ENCODE measurements at regions not wholly inside any gene's neighbourhood (a gene's known extent, or its start where the extent isn't known, plus 50 kb on each side); places are given as distances from the start of the nearest gene placed in this dataset.
"Not testable (repeated sequence)": the region's sequence is repeated elsewhere in the genome, so short reads cannot be mapped to it uniquely, and the experiment has no call there.

DNA sequence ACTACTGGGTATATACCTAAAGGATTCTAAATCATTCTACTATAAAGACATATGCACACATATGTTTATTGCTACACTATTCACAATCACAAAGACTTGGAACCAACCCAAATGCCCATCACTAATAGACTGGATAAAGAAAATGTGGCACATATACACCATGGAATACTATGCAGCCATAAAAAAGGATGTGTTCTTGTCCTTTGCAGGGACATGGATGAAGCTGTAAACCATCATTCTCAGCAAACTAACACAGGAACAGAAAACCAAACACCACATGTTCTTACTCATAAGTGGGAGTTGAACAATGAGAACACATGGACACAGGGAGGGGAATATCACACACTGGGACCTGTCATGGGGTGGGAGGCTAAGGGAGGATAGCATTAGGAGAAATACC lies 249.0 kb downstream of the SLCO4C1 start:
- not testable (repeated sequence) for DNase-seq

GRCh38 chr5:102040326-102040725 lies 255.8 kb downstream of the SLCO4C1 start:
- no peak for DNase-seq

GRCh38 chr5:102036927-102037326 lies 259.2 kb downstream of the SLCO4C1 start:
- DNase-seq = no peak

- no peak for DNase-seq
Observed at GRCh38 chr5:102031711-102032110, 264.4 kb downstream of the SLCO4C1 start.

- no peak for DNase-seq
Observed at GRCh38 chr5:102018690-102019089, 277.4 kb downstream of the SLCO4C1 start.

GRCh38 chr5:102018279-102018678 lies 277.8 kb downstream of the SLCO4C1 start:
- DNase-seq = no peak

- DNase-seq = no peak
Observed at GRCh38 chr5:102014371-102014770, 281.7 kb downstream of the SLCO4C1 start.

- DNase-seq = no peak
Observed at GRCh38 chr5:102010644-102011043, 285.4 kb downstream of the SLCO4C1 start.

DNA sequence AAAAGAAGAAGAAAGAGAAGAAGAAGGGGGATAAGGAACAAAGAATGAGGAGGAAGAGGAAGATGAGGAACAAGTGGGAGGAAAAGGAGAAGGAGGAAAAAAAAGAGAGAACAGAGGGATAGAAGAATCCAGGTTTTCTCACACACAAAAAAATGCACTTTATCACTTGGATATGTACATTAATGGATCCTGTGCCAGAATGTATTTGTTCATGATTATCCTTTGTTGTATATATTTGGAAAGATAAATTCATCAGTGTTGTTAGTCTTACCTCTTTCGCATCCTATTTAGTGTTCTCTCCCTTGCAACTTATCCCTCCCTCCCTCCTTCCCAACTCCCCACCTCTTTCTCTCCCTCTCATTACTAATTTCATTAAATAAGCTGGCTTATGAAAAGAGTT lies 298.8 kb downstream of the SLCO4C1 start:
- DNase-seq = no peak

- no peak for DNase-seq
Observed at GRCh38 chr5:101995585-101995984, 300.5 kb downstream of the SLCO4C1 start.

GRCh38 chr5:101991486-101991885 lies 304.6 kb downstream of the SLCO4C1 start:
- DNase-seq = no peak

DNA sequence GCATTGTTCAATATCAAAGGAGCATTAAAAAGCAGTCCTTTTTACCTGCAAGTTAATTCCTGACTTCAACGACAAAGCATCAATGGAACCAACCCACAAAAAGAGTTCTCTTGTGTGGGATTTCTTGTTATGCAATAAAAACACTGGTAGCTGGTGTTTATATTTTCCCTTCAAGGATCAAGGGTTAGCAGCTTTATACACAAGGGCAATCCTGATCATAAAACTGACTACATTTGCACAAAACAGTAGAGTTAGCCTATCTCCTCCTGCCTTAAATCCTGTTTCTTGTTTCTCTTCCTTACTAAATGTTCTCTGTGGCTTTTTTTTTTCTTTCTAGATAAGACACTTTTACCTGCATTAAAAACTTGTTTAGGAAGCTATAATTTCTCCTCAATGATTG lies 306.4 kb downstream of the SLCO4C1 start:
- DNase-seq = no peak

GRCh38 chr5:101977729-101978345 lies 318.2 kb downstream of the SLCO4C1 start:
- DNase-seq = peak; percentile 55 to 59

GRCh38 chr5:101976933-101977332 lies 319.2 kb downstream of the SLCO4C1 start:
- DNase-seq = no peak

DNA sequence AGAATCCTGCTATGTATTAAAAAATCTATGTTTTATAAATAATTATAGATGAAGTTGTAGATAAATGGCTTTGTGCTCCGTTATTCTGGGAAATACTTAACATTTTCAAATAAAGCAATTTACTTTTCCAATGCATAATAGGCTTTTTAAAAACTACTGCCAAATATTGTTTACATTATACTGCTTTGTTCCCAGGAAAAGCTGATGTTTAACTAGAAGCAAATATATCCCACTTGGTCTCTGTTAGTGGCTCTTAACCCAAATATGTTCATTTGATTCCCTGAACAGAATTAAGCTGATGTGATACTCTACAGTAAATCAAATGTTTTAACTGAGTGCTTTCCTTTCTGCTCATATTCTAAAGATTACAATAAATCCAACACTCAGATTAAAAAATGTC lies 326.3 kb downstream of the SLCO4C1 start:
- DNase-seq = no peak

GRCh38 chr5:101966476-101966875 lies 329.6 kb downstream of the SLCO4C1 start:
- DNase-seq = no peak

- no peak for DNase-seq
Observed at GRCh38 chr5:101955891-101956290, 340.2 kb downstream of the SLCO4C1 start.

DNA sequence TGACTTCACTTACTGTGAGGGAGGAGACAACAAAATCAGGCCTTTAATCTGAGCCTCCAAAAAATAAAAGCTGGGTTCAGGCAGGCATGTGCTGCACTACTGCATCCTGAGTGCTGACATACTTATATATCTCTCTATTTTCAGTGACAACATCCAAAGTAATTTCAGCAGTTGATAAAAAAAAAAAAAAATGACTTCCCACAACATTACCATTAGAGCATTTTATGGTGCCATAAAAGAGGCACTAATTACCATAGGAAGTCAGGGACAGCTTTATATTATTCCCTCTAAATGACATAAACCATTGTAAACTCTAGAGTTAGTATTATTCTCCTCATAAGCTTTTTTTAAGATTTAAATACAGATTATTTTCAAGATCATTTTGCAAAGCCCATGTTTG lies 346.1 kb downstream of the SLCO4C1 start:
- no peak for DNase-seq

GRCh38 chr5:101948615-101949014 lies 347.5 kb downstream of the SLCO4C1 start:
- DNase-seq = no peak

DNA sequence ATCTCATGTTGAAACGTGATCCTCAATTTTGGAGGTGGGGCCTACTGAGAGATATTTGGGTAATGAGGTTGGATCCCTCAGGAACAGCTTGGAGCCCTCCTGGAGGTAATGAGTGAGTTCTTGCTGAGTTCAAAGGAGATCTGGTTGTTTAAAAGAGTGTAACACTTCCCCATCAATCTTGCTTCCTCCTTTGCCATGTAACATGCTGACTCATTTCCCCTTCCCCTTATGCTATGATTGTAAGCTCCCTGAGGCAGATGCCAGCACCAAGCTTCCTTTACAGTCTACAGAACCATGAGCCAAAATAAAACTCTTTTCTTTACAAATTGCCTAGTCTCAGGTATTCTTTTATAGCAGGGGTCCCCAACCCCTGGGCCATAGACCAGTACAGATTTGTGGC lies 352.3 kb downstream of the SLCO4C1 start:
- DNase-seq = peak; percentile 41 to 55

DNA sequence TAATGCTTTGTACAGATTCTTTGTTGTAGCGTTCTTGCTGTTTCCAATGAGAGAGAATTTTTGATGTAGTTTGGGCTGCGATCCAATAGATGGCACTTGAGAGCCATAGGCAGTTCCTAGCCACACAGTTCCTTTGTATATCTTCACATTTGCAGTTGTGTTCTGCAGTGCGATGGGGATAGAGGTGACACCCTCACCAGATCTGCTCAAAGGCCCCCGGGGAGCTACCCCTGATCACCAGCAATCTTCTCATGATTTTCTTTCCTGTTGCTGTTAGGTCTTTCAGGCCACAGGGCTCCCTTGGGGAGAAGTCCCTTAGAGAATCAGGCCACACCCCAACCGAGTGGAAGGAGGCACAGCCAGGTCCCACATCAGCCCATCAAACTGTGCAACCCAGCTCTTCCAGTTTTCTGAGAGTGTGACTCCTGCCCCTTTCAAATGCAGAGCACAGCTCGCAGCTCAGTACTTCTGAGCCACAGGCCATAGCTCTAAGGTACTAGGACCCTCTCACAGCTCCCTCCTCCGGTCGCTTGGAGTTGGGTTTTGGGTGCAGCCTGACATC lies 353.7 kb downstream of the SLCO4C1 start:
- peak; percentile 52 to 54 for DNase-seq

- DNase-seq = no peak
Observed at GRCh38 chr5:101937041-101937440, 359.0 kb downstream of the SLCO4C1 start.

DNA sequence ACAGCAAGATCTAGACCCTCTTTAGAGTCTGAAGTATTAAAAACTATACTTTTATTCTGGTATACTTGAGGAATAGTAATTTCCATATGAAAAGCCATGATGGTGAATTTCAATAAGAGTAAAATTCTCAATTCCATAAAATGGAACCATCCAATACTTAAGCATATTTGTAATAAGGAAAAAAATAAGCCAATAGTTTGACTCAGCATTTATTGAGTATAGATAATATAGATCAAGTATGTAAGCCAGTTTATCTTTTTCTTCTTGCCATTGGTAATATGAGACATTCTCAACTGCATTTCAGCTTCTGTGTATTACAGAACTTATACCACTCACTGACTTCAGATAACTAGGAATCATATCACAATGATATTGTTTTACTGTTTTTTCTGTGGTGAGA lies 361.0 kb downstream of the SLCO4C1 start:
- DNase-seq = no peak

GRCh38 chr5:101932599-101932998 lies 363.5 kb downstream of the SLCO4C1 start:
- no peak for DNase-seq

DNA sequence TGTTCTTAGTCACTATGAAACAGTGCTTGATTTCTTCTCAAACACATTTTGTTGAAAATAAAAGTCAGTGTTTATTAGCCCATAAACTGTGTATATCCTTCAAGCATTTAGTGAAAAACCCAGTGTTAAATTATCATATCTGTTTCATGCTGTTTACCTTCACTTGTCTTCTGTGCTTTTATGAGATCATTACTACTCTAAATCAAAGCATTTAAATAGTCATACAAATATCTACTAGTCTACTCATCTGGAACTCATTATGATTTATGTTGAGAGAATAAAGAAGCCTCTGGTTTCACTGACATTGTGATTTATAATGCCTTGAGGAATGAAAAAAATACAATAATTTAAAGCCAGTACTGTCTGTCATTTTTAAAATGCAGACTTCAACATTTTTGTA lies 366.5 kb downstream of the SLCO4C1 start:
- no peak for DNase-seq
